Vagina (tissue), 2 donors: ENCODE measurements at regions not wholly inside any gene's neighbourhood (a gene's known extent, or its start where the extent isn't known, plus 50 kb on each side); places are given as distances from the start of the nearest gene placed in this dataset.

ENCODE experiments used
- POLR2A ChIP-seq, 2 donors: fragments of 450-650 bp; IDR thresholded peaks; one replicate each; pipeline ENCODE4 v1.6.1; 2017; ENCODE audit warnings: antibody characterized with exemption in 2 of 2, mild to moderate bottlenecking in 2 of 2, moderate library complexity in 2 of 2
- POLR2AphosphoS5 ChIP-seq, 2 donors: sonication (generic); formaldehyde crosslinking; IDR thresholded peaks; one replicate each; pipeline ENCODE4 v1.9.0; 2017; ENCODE audit warnings: antibody characterized with exemption in 2 of 2, mild to moderate bottlenecking in 2 of 2, low read depth in 1 of 2; ENCODE audit not compliant: insufficient read depth in 1 of 2
- TF ChIP-seq, protein P1 (sequence below), 3 experiments: fragments of 450-650 bp in 2 of 3; fragments of 200-600 bp in 1 of 3; sonication (generic) in 1 of 3; IDR thresholded peaks; one replicate each; pipeline ENCODE4 v1.5.1; 2017 to 2019; ENCODE audit warnings: antibody characterized with exemption in 3 of 3, mild to moderate bottlenecking in 2 of 3, moderate library complexity in 2 of 3

GRCh38 chr7:156207306-156207705 lies 395.0 kb upstream of the SHH start:
- TF ChIP-seq, protein P1, sequence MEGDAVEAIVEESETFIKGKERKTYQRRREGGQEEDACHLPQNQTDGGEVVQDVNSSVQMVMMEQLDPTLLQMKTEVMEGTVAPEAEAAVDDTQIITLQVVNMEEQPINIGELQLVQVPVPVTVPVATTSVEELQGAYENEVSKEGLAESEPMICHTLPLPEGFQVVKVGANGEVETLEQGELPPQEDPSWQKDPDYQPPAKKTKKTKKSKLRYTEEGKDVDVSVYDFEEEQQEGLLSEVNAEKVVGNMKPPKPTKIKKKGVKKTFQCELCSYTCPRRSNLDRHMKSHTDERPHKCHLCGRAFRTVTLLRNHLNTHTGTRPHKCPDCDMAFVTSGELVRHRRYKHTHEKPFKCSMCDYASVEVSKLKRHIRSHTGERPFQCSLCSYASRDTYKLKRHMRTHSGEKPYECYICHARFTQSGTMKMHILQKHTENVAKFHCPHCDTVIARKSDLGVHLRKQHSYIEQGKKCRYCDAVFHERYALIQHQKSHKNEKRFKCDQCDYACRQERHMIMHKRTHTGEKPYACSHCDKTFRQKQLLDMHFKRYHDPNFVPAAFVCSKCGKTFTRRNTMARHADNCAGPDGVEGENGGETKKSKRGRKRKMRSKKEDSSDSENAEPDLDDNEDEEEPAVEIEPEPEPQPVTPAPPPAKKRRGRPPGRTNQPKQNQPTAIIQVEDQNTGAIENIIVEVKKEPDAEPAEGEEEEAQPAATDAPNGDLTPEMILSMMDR (IDR thresholded peaks at IDR 0.05), result no peak
- TF ChIP-seq POLR2AphosphoS5 (IDR thresholded peaks at IDR 0.05; ENCODE audit: insufficient read depth in 1 of 2, low read depth in 1 of 2), result no peak
- no peak for TF ChIP-seq POLR2A (IDR thresholded peaks at IDR 0.05)
